GM12865 (cell line): ENCODE measurements at regions not wholly inside any gene's neighbourhood (a gene's known extent, or its start where the extent isn't known, plus 50 kb on each side); places are given as distances from the start of the nearest gene placed in this dataset.

Experiments
- DNase-seq: peaks from one replicate; pipeline ENCODE4 v3.0.0; 2010; ENCODE audit warnings: low read depth
- H3K4me3 ChIP-seq: 2 replicates; pipeline ENCODE4 v1.5.1; 2011; ENCODE audit warnings: mild to moderate bottlenecking, low read depth, low read length, control low read depth
- CTCF ChIP-seq: IDR thresholded peaks from 2 replicates; pipeline ENCODE4 v1.5.1; 2011; ENCODE audit warnings: low read length, control low read depth, low read depth, inconsistent platforms; ENCODE audit not compliant: insufficient read depth; ENCODE audit errors: missing control alignments

- no peak overlapping the region for H3K4me3 ChIP-seq
- no peak for TF ChIP-seq CTCF
- DNase-seq = no peak
These were observed 245.1 kb downstream of the SOX11 start for GRCh38 chr2:5937321-5937720.

- TF ChIP-seq CTCF = no peak
- no peak overlapping the region for H3K4me3 ChIP-seq
- DNase-seq = no peak
These were observed 245.8 kb downstream of the SOX11 start for GRCh38 chr2:5937851-5938565.

- H3K4me3 ChIP-seq = no peak overlapping the region
- TF ChIP-seq CTCF = no peak
- no peak for DNase-seq
These were observed 246.3 kb downstream of the SOX11 start for GRCh38 chr2:5938566-5938896.

- no peak for TF ChIP-seq CTCF
- H3K4me3 ChIP-seq = no peak overlapping the region
These were observed 247.4 kb downstream of the SOX11 start for GRCh38 chr2:5939553-5939952.

GRCh38 chr2:5940596-5941535, 248.7 kb downstream of the SOX11 start:
- no peak for DNase-seq
- no peak overlapping the region for H3K4me3 ChIP-seq
- no peak for TF ChIP-seq CTCF

More at GRCh38 chr2:5939553-5939952, 247.4 kb downstream of the SOX11 start:
- DNase-seq = no peak

- TF ChIP-seq CTCF = no peak
- DNase-seq = peak; percentile 25
- no peak overlapping the region for H3K4me3 ChIP-seq
These were observed 250.0 kb downstream of the SOX11 start for GRCh38 chr2:5942204-5942603.
